Suprapubic skin (tissue), 4 donors: ENCODE measurements at regions not wholly inside any gene's neighbourhood (a gene's known extent, or its start where the extent isn't known, plus 50 kb on each side); places are given as distances from the start of the nearest gene placed in this dataset.

Experiments
- CTCF ChIP-seq, 2 donors: fragments of 200-600 bp in 1 of 2; fragments of 450-650 bp in 1 of 2; sonication (generic) in 1 of 2; IDR thresholded peaks; one replicate each; pipeline ENCODE4 v1.5.1; 2016 to 2019; ENCODE audit warnings: antibody characterized with exemption in 2 of 2, mild to moderate bottlenecking in 1 of 2, moderate library complexity in 1 of 2
- POLR2A ChIP-seq, 2 donors: fragments of 450-650 bp; IDR thresholded peaks; one replicate each; pipeline ENCODE4 v1.6.1; 2017; ENCODE audit warnings: antibody characterized with exemption in 2 of 2, mild to moderate bottlenecking in 2 of 2, moderate library complexity in 2 of 2
- POLR2AphosphoS5 ChIP-seq, 3 donors: sonication (generic); formaldehyde crosslinking; IDR thresholded peaks; one replicate each; pipeline ENCODE4 v1.6.1; 2017; ENCODE audit warnings: antibody characterized with exemption in 3 of 3

- TF ChIP-seq CTCF (IDR thresholded peaks at IDR 0.05) (no peak), POLR2AphosphoS5 (IDR thresholded peaks at IDR 0.05) (no peak), POLR2A (IDR thresholded peaks at IDR 0.05) (no peak)
These were observed 236.5 kb downstream of the HAUS1 start for GRCh38 chr18:46340716-46341115.
